H1 (cell line): ENCODE measurements at regions not wholly inside any gene's neighbourhood (a gene's known extent, or its start where the extent isn't known, plus 50 kb on each side); places are given as distances from the start of the nearest gene placed in this dataset.

Experiments
- CTCF ChIA-PET: fragments of 300-600 bp; sonication (Branson Sonifier 250); formaldehyde crosslinking; loops from one replicate; lab custom pipeline; 2021; ENCODE audit not compliant: partially characterized antibody; lab: Charles Lee
- POLR2A ChIA-PET: fragments of 300-600 bp; sonication (Branson Sonifier 250); formaldehyde crosslinking; loops from one replicate; lab custom pipeline; 2021; ENCODE audit warnings: inconsistent platforms; ENCODE audit not compliant: partially characterized antibody; lab: Charles Lee
- DNase-seq, 2 experiments: peaks; one replicate each; pipeline versions ENCODE4 v3.0.0 to v3.0.0-alpha.2; 2010 to 2022; ENCODE audit warnings: low spot score in 2 of 2, low read depth in 1 of 2, mixed read lengths in 1 of 2
- FAIRE-seq: peaks from 2 replicates; lab custom pipeline; 2011; peaks lifted over from hg19 to GRCh38; lab: Jason Lieb, UNC
- H2AFZ ChIP-seq: 2 replicates; pipeline ENCODE4 v1.8.1; 2012; ENCODE audit warnings: low read length, inconsistent platforms
- H2AK5ac ChIP-seq: 2 replicates; pipeline ENCODE4 v1.6.1; 2013; ENCODE audit warnings: low read depth, low read length
- H2BK120ac ChIP-seq: replicated peaks from 2 replicates; pipeline ENCODE3; 2013; ENCODE audit warnings: low read depth, low read length, inconsistent platforms
- H2BK12ac ChIP-seq: 2 replicates; pipeline ENCODE4 v1.6.1; 2013; ENCODE audit warnings: low read depth, low read length
- H2BK15ac ChIP-seq: 2 replicates; pipeline ENCODE4 v1.6.1; 2013; ENCODE audit warnings: low read length
- H2BK20ac ChIP-seq: 2 replicates; pipeline ENCODE4 v1.6.1; 2013; ENCODE audit warnings: low read length
- H2BK5ac ChIP-seq: 2 replicates; pipeline ENCODE4 v1.6.1; 2013; ENCODE audit warnings: low read depth, low read length
- H3K14ac ChIP-seq: 2 replicates; pipeline ENCODE4 v1.6.1; 2013; ENCODE audit warnings: inconsistent platforms; ENCODE audit not compliant: insufficient read length
- H3K18ac ChIP-seq: 2 replicates; pipeline ENCODE4 v1.6.1; 2013; ENCODE audit warnings: low read length; ENCODE audit errors: extremely low read depth
- H3K23ac ChIP-seq: 2 replicates; pipeline ENCODE4 v1.6.1; 2013; ENCODE audit warnings: inconsistent platforms; ENCODE audit not compliant: insufficient read length
- H3K23me2 ChIP-seq: 2 replicates; pipeline ENCODE4 v1.6.1; 2013; ENCODE audit warnings: low read depth, low read length
- H3K27ac ChIP-seq: 2 replicates; pipeline ENCODE4 v1.6.1; 2011; ENCODE audit warnings: low read depth, low read length, inconsistent platforms
- H3K27me3 ChIP-seq, 4 experiments: replicated peaks in 1 of 4; 1 replicate in 1 of 4; 2 replicates in 3 of 4; pipeline versions ENCODE4 v1.6.1 to v1.8.1; 2011 to 2013; ENCODE audit warnings: low read length in 3 of 4, mild to moderate bottlenecking in 3 of 4, inconsistent platforms in 2 of 4, mixed read lengths in 2 of 4, moderate library complexity in 1 of 4; ENCODE audit not compliant: control insufficient read depth in 3 of 4, insufficient read depth in 3 of 4; ENCODE audit errors: extremely low read depth in 1 of 4
- H3K36me3 ChIP-seq, 4 experiments: 2 replicates each; pipeline versions ENCODE4 v1.6.1 to v1.8.1; 2011 to 2013; ENCODE audit warnings: mild to moderate bottlenecking in 4 of 4, low read length in 3 of 4, moderate library complexity in 2 of 4, control low read depth in 1 of 4, inconsistent platforms in 1 of 4; ENCODE audit not compliant: insufficient read depth in 4 of 4, control insufficient read depth in 2 of 4
- H3K4ac ChIP-seq: replicated peaks from 2 replicates; pipeline ENCODE3; 2013; ENCODE audit warnings: low read length, low read depth, mixed read lengths, inconsistent platforms; ENCODE audit not compliant: insufficient read length
- H3K4me1 ChIP-seq, 4 experiments: replicated peaks in 1 of 4; 1 replicate in 1 of 4; 2 replicates in 3 of 4; pipeline versions ENCODE4 v1.6.1 to v1.8.1; 2011 to 2013; ENCODE audit warnings: low read length in 3 of 4, inconsistent platforms in 2 of 4, mixed read lengths in 1 of 4; ENCODE audit not compliant: insufficient read depth in 4 of 4, control insufficient read depth in 3 of 4
- H3K4me2 ChIP-seq, 2 experiments: 2 replicates each; pipeline versions ENCODE4 v1.6.1 to v1.8.1; 2011 to 2013; ENCODE audit warnings: low read depth in 2 of 2, low read length in 2 of 2, control low read depth in 1 of 2, inconsistent platforms in 1 of 2, mild to moderate bottlenecking in 1 of 2; ENCODE audit not compliant: insufficient read depth in 1 of 2
- H3K4me3 ChIP-seq, 4 experiments: fragments of 200-600, 300-600 bp in 1 of 4; sonication (generic), shearing (Covaris generic), sonication (Bioruptor Twin) in 1 of 4; 2 replicates each; pipeline versions ENCODE4 v1.5.1 to v1.8.1; 2011 to 2016; ENCODE audit warnings: low read length in 4 of 4, low read depth in 3 of 4, control low read depth in 2 of 4, inconsistent platforms in 2 of 4, mild to moderate bottlenecking in 2 of 4, mixed read lengths in 1 of 4, moderate library complexity in 1 of 4; ENCODE audit not compliant: insufficient read depth in 2 of 4; ENCODE audit errors: extremely low read depth in 1 of 4
- H3K56ac ChIP-seq: replicated peaks from 2 replicates; pipeline ENCODE3; 2013; ENCODE audit warnings: low read depth, mild to moderate bottlenecking, mixed read lengths, low read length, inconsistent platforms; ENCODE audit not compliant: insufficient read length
- H3K79me1 ChIP-seq: 2 replicates; pipeline ENCODE4 v1.6.1; 2013; ENCODE audit warnings: low read depth, low read length, control low read depth
- H3K79me2 ChIP-seq, 2 experiments: 2 replicates each; pipeline versions ENCODE4 v1.6.1 to v1.8.1; 2012 to 2013; ENCODE audit warnings: low read length in 2 of 2, mild to moderate bottlenecking in 2 of 2, inconsistent platforms in 1 of 2; ENCODE audit not compliant: insufficient read depth in 2 of 2, control insufficient read depth in 1 of 2
- H3K9ac ChIP-seq, 4 experiments: replicated peaks in 1 of 4; 1 replicate in 1 of 4; 2 replicates in 3 of 4; pipeline versions ENCODE4 v1.6.1 to v1.8.1; 2011 to 2013; ENCODE audit warnings: low read depth in 3 of 4, low read length in 3 of 4, control low read depth in 2 of 4, mild to moderate bottlenecking in 2 of 4, moderate library complexity in 2 of 4, inconsistent platforms in 1 of 4; ENCODE audit errors: extremely low read depth in 1 of 4
- H3K9me3 ChIP-seq, 2 experiments: 2 replicates each; pipeline versions ENCODE4 v1.6.1 to v1.8.1; 2012 to 2013; ENCODE audit warnings: mild to moderate bottlenecking in 2 of 2, moderate library complexity in 2 of 2, control low read depth in 1 of 2, inconsistent platforms in 1 of 2, low read depth in 1 of 2, low read length in 1 of 2, mixed read lengths in 1 of 2; ENCODE audit not compliant: insufficient read depth in 2 of 2
- H4K20me1 ChIP-seq, 2 experiments: replicated peaks in 1 of 2; 2 replicates each; pipeline versions ENCODE3 to v1.8.1; 2011 to 2013; ENCODE audit warnings: inconsistent platforms in 2 of 2, low read length in 2 of 2, mild to moderate bottlenecking in 1 of 2; ENCODE audit not compliant: insufficient read depth in 2 of 2, control insufficient read depth in 1 of 2
- H4K5ac ChIP-seq: 2 replicates; pipeline ENCODE4 v1.6.1; 2013; ENCODE audit warnings: low read length, low read depth, mixed read lengths, inconsistent platforms; ENCODE audit not compliant: insufficient read length
- H4K8ac ChIP-seq: 2 replicates; pipeline ENCODE4 v1.8.0; 2013; ENCODE audit warnings: mild to moderate bottlenecking, moderate library complexity, low read length, inconsistent platforms; ENCODE audit not compliant: insufficient read depth; ENCODE audit errors: extremely low read depth
- H4K91ac ChIP-seq: replicated peaks from 2 replicates; pipeline ENCODE3; 2013; ENCODE audit warnings: low read length, mixed read lengths, inconsistent platforms; ENCODE audit not compliant: insufficient read length
- POLR2A ChIP-seq, 2 experiments: IDR thresholded peaks; 1 replicate in 1 of 2; 2 replicates in 1 of 2; pipeline ENCODE4 v1.6.1; 2011; ENCODE audit warnings: low read depth in 2 of 2, low read length in 2 of 2, mild to moderate bottlenecking in 2 of 2; ENCODE audit errors: control extremely low read depth in 1 of 2
- SIRT6 ChIP-seq: IDR thresholded peaks from one replicate; pipeline ENCODE4 v1.7.1; 2012; ENCODE audit warnings: low read length, inconsistent platforms
- SUZ12 ChIP-seq: fragments of 200-600 bp; sonication (generic); IDR thresholded peaks from 2 replicates; pipeline ENCODE4 v1.6.1; 2012; ENCODE audit warnings: mild to moderate bottlenecking, inconsistent platforms, low read length, moderate library complexity, mixed read lengths
- TAF1 ChIP-seq: IDR thresholded peaks from 2 replicates; pipeline ENCODE4 v1.6.1; 2011; ENCODE audit warnings: mild to moderate bottlenecking, low read depth, low read length
- WGBS, 2 experiments: shearing (Covaris generic) in 1 of 2; methylation state at CpG; one replicate each; pipeline versions ENCODE4 v1.1.6 to v1.1.7; 2013 to 2015; ENCODE audit warnings: low lambda C conversion rate in 2 of 2, mixed read lengths in 2 of 2, inconsistent platforms in 1 of 2, low coverage in 1 of 2, missing lambda C conversion rate in 1 of 2; ENCODE audit not compliant: insufficient replicate concordance in 2 of 2, insufficient coverage in 1 of 2, insufficient read length in 1 of 2; ENCODE audit errors: extremely low coverage in 1 of 2, missing lambda C conversion rate in 1 of 2; 5-methylcytosine and 5-hydroxymethylcytosine counted together

GRCh38 chr20:48482790-48483189 lies 345.0 kb downstream of the PREX1 start:
- Histone ChIP-seq H4K20me1 (no peaks in the 10 kb centered on the region), H4K8ac (no peak overlapping the region), H4K91ac (no peak overlapping the region), H3K56ac (no peak overlapping the region), H3K9ac (no peak overlapping the region), H3K27me3 (no peaks in the 10 kb centered on the region; a peak in 1 of 7 replicates), H2BK15ac (no peak overlapping the region), H3K14ac (no peak overlapping the region), H3K4me3 (no peak overlapping the region), H3K27ac (no peak overlapping the region), H2BK5ac (no peak overlapping the region), H3K9me3 (no peaks in the 10 kb centered on the region), H3K23ac (no peak overlapping the region), H4K5ac (no peak overlapping the region), H3K79me1 (no peaks in the 10 kb centered on the region), H2AFZ (no peak overlapping the region), H3K36me3 (no peaks in the 10 kb centered on the region), H3K4ac (no peak overlapping the region), H2BK120ac (no peak overlapping the region), H3K4me1 (peaks cover 2 to 12% (median 7%) of the 10 kb centered on the region in 4 experiments; a peak in 6 of 7 replicates), H3K79me2 (no peaks in the 10 kb centered on the region), H3K4me2 (no peak overlapping the region), H3K23me2 (no peaks in the 10 kb centered on the region), H2AK5ac (no peak overlapping the region), H3K18ac (no peak overlapping the region), H2BK20ac (no peak overlapping the region), H2BK12ac (no peak overlapping the region)
- TF ChIP-seq POLR2A (IDR thresholded peaks at IDR 0.05; ENCODE audit: control extremely low read depth in 1 of 2, low read depth in 2 of 2, low read length in 2 of 2): no peak
- no peak for TF ChIP-seq TAF1
- no peak for TF ChIP-seq SUZ12
- no peak for TF ChIP-seq SIRT6
- POLR2A ChIA-PET: no interaction called here
- no peak for DNase-seq
- CTCF ChIA-PET: interaction anchor here (0.8 to 2.2 kb wide), 6 partner anchors 9 to 138 kb away, joined by 3 to 5 read pairs (median 4); no protein-coding TSS in a partner anchor
- 80% methylated on average over 9 of the region's 9 CpGs; no CpG with 5 or more reads in 1 of the 2 experiments for WGBS, 2 experiments
- FAIRE-seq: no peak
